ENCODE measurements at regions not wholly inside any gene's neighbourhood (a gene's known extent, or its start where the extent isn't known, plus 50 kb on each side); places are given as distances from the start of the nearest gene placed in this dataset.

DNA sequence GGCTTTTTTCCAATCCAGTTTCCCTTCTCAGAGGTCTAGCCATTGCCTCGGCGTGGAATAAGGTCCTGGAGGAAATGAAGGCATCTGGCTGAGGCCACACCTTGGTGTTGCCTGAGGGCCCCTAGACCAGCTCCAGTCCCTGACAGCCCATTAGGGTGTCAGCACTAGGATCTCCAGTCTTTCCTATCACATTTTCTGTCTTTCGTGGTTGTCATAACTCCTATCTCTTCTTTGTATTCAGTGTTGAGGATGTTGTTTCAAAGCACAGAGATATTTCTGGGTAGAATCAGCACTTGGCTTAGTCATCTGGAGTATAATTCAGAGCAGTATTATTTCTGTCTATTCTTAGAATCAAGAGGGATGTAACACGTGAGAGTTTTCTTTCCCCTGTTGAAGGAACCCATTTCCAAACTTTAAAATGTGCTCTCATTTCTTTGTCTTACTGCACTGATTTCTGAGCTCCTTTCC lies 844.3 kb downstream of the KCNT2 start:
- intact Hi-C loops (cut with DNase I; ENCODE audit: low total_unique reads): no loop called here
- DNase-seq: no peak
- Histone ChIP-seq H3K36me3 (no peaks in the 10 kb centered on the region), H3K4me1 (no peaks in the 10 kb centered on the region), H3K9me3 (no peaks in the 10 kb centered on the region), H3K4me3 (no peak overlapping the region), H3K27ac (no peak overlapping the region), H3K27me3 (no peaks in the 10 kb centered on the region)
- TF ChIP-seq, protein P1, sequence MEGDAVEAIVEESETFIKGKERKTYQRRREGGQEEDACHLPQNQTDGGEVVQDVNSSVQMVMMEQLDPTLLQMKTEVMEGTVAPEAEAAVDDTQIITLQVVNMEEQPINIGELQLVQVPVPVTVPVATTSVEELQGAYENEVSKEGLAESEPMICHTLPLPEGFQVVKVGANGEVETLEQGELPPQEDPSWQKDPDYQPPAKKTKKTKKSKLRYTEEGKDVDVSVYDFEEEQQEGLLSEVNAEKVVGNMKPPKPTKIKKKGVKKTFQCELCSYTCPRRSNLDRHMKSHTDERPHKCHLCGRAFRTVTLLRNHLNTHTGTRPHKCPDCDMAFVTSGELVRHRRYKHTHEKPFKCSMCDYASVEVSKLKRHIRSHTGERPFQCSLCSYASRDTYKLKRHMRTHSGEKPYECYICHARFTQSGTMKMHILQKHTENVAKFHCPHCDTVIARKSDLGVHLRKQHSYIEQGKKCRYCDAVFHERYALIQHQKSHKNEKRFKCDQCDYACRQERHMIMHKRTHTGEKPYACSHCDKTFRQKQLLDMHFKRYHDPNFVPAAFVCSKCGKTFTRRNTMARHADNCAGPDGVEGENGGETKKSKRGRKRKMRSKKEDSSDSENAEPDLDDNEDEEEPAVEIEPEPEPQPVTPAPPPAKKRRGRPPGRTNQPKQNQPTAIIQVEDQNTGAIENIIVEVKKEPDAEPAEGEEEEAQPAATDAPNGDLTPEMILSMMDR (IDR thresholded peaks at IDR 0.05): no peak

DNA sequence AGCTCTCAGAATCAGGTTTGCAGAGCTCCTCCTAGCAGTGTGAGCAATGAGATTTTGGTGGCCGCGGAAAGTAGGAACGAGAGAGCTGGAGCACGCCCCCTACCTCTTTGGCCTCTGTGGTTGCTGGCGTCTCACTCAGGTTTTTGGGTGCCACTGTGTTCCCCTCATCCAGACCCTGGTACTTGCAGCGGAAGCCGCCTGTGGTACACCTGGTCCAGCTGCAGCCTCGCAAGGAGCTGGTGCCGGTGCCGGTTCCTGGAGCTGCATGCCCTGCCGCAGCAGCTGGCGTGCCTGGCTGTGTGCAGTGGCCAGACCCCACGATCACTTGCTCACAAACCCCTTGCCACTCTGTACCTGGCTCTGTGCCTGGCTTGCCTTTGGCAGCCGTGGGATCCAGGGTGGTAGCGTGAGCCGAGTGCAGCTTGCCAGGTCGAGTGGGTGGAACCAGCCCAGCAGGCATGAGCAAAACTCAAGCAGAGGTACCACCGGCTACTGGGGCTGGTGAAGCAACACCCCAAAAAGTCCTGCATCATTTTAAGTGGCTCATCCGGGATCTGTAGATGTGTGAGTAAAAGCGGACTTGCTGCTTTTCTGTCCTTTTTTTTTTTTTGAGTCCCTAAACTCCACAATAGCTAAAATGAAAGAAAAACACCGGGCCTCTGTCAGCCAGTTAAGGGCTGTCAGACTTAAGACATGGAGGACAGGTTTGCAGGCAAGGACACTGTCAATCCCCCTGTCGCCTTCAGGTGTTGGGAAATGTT lies 844.9 kb downstream of the KCNT2 start:
- TF ChIP-seq, protein P1 (IDR thresholded peaks at IDR 0.05): no peak
- intact Hi-C loops (cut with DNase I; ENCODE audit: low total_unique reads): no loop called here
- Histone ChIP-seq H3K4me1 (no peaks in the 10 kb centered on the region), H3K4me3 (no peak overlapping the region), H3K27ac (no peak overlapping the region), H3K36me3 (no peaks in the 10 kb centered on the region), H3K9me3 (no peaks in the 10 kb centered on the region), H3K27me3 (no peaks in the 10 kb centered on the region)
- DNase-seq: no peak

DNA sequence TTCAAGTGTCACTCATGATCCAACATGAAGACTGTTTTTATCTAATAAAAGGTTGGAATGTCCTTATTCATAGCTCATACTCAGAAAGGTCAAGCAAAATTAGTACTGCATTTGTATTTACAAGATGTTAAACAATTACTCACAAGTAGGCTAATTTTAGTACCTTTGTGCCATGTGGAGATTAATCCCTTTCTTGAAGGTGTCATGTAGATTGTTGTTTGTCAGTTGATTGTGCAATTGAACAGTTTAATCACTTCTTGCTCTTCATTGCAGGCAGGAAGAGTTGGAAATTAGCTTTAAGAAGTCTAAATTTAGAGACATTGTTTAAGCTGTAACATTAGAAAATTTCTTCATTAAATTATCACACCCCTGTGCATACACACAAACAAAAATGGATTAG lies 847.1 kb downstream of the KCNT2 start:
- H3K9me3 ChIP-seq: no peaks in the 10 kb centered on the region
- H3K27me3 ChIP-seq: no peaks in the 10 kb centered on the region
- no peaks in the 10 kb centered on the region for H3K36me3 ChIP-seq
- no peaks in the 10 kb centered on the region for H3K4me1 ChIP-seq
- TF ChIP-seq, protein P1 (IDR thresholded peaks at IDR 0.05): no peak
- no peak overlapping the region for H3K4me3 ChIP-seq
- intact Hi-C loops (cut with DNase I; ENCODE audit: low total_unique reads): no loop called here
- no peak for DNase-seq
- no peak overlapping the region for H3K27ac ChIP-seq

DNA sequence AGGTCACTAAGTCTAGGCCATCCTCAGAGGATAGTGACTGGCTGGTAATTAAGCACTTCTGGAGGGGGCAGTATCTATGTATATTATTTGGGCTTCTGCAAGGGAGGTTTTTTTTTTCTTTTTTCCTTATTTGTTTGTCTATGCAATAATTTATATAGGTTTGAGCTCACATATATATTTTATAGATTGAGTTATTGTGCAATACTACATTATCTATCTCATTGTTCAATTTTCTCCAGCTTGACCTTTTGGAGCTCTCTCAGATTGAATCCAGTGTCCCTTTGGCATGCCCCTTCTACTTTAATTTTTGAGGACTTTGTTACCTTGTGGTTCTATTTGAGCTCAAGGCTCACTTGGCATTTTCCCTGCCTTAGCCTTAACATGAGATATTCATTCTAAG lies 852.1 kb downstream of the KCNT2 start:
- H3K27me3 ChIP-seq: no peaks in the 10 kb centered on the region
- DNase-seq: no peak
- intact Hi-C loops (cut with DNase I; ENCODE audit: low total_unique reads): no loop called here
- no peak overlapping the region for H3K27ac ChIP-seq
- TF ChIP-seq, protein P1 (IDR thresholded peaks at IDR 0.05): no peak
- H3K9me3 ChIP-seq: no peaks in the 10 kb centered on the region
- H3K4me3 ChIP-seq: no peak overlapping the region
- H3K4me1 ChIP-seq: no peaks in the 10 kb centered on the region
- H3K36me3 ChIP-seq: no peaks in the 10 kb centered on the region

DNA sequence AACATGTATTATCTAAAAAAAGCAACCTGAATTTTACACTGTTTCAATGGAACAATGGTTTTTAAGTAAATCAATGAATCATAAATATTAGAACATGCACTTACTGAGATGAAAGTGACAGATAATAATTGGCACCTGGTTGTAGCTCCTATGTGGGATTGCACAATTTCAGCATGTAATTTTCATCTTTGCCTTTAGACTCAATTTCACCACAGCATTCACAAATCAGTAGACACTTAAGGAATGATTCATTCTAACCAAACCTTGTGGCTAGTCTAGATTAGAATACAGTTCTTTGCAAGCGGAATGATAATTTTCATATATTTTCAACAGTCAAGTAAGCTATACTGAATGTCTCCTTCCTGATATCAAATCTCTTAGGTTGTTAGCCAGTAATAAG lies 853.4 kb downstream of the KCNT2 start:
- no peaks in the 10 kb centered on the region for H3K36me3 ChIP-seq
- no peaks in the 10 kb centered on the region for H3K27me3 ChIP-seq
- DNase-seq: no peak
- no peaks in the 10 kb centered on the region for H3K4me1 ChIP-seq
- no peak overlapping the region for H3K27ac ChIP-seq
- H3K4me3 ChIP-seq: no peak overlapping the region
- intact Hi-C loops (cut with DNase I; ENCODE audit: low total_unique reads): no loop called here
- TF ChIP-seq, protein P1 (IDR thresholded peaks at IDR 0.05): no peak
- no peaks in the 10 kb centered on the region for H3K9me3 ChIP-seq

Data from tibial artery (tissue), 4 donors.